ENCODE measurements at regions not wholly inside any gene's neighbourhood (a gene's known extent, or its start where the extent isn't known, plus 50 kb on each side); places are given as distances from the start of the nearest gene placed in this dataset.

DNA sequence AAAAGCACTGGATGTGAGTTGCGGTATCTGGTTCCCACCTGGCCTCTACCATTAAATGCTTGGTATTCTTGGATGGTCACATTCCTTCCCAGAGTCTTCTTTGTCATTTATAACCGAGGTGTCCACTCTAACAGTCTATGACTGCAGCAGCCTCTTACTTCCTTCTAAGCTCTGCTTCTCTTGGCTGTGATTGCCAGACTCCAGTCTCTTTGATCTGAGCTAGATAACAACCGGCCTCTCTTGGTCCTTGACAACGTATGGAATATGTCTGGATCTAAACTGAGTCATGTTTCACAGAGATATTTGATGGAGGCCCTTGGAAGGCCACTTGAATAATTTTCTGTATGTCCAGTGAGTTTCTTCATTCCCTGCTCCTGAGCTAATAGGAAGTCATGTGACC is 141.6 kb upstream of the TENM4 start:
- Histone ChIP-seq H2AFZ (ENCODE audit: low read length) (no peak overlapping the region), H3K4me2 (ENCODE audit: low read length) (no peak overlapping the region), H4K20me1 (ENCODE audit: insufficient read depth, low read length) (no peaks in the 10 kb centered on the region), H3K9me3 (ENCODE audit: low read length) (no peaks in the 10 kb centered on the region), H3K4me1 (ENCODE audit: insufficient read depth, low read length, severe bottlenecking) (no peaks in the 10 kb centered on the region), H3K4me3 (ENCODE audit: low read depth, low read length, poor library complexity, severe bottlenecking) (no peak overlapping the region), H3K27ac (ENCODE audit: low read depth, low read length, poor library complexity, severe bottlenecking) (no peak overlapping the region), H3F3A (ENCODE audit: insufficient read depth, low read length) (no peaks in the 10 kb centered on the region), H3K79me2 (ENCODE audit: insufficient read depth, low read length) (no peaks in the 10 kb centered on the region), H3K36me3 (ENCODE audit: insufficient read depth, low read length) (no peaks in the 10 kb centered on the region), H3K9ac (ENCODE audit: low read length) (no peak overlapping the region), H3K9me2 (ENCODE audit: low read depth, low read length) (no peaks in the 10 kb centered on the region), H3K27me3 (ENCODE audit: insufficient read depth, low read length) (no peaks in the 10 kb centered on the region)
- TF ChIP-seq CTCF (IDR thresholded peaks at IDR 0.05; ENCODE audit: low read length) (no peak), EZH2 (IDR thresholded peaks at IDR 0.05; ENCODE audit: borderline replicate concordance, low read length) (no peak)

GRCh38 chr11:79579063-79579462 is 138.2 kb upstream of the TENM4 start:
- TF ChIP-seq CTCF (IDR thresholded peaks at IDR 0.05; ENCODE audit: low read length) (no peak), EZH2 (IDR thresholded peaks at IDR 0.05; ENCODE audit: borderline replicate concordance, low read length) (no peak)
- no peaks in the 10 kb centered on the region for H3K27me3 ChIP-seq (ENCODE audit: insufficient read depth, low read length)
- H3K9me2 ChIP-seq (ENCODE audit: low read depth, low read length), result no peaks in the 10 kb centered on the region
- H4K20me1 ChIP-seq (ENCODE audit: insufficient read depth, low read length), result no peaks in the 10 kb centered on the region
- no peak overlapping the region for H3K9ac ChIP-seq (ENCODE audit: low read length)
- no peak overlapping the region for H3K4me3 ChIP-seq (ENCODE audit: low read depth, low read length, poor library complexity, severe bottlenecking)
- H3K36me3 ChIP-seq (ENCODE audit: insufficient read depth, low read length), result no peaks in the 10 kb centered on the region
- H3F3A ChIP-seq (ENCODE audit: insufficient read depth, low read length), result no peaks in the 10 kb centered on the region
- no peak overlapping the region for H2AFZ ChIP-seq (ENCODE audit: low read length)
- no peak overlapping the region for H3K4me2 ChIP-seq (ENCODE audit: low read length)
- no peaks in the 10 kb centered on the region for H3K79me2 ChIP-seq (ENCODE audit: insufficient read depth, low read length)
- H3K9me3 ChIP-seq (ENCODE audit: low read length), result no peaks in the 10 kb centered on the region
- no peak overlapping the region for H3K27ac ChIP-seq (ENCODE audit: low read depth, low read length, poor library complexity, severe bottlenecking)
- no peaks in the 10 kb centered on the region for H3K4me1 ChIP-seq (ENCODE audit: insufficient read depth, low read length, severe bottlenecking)

DNA sequence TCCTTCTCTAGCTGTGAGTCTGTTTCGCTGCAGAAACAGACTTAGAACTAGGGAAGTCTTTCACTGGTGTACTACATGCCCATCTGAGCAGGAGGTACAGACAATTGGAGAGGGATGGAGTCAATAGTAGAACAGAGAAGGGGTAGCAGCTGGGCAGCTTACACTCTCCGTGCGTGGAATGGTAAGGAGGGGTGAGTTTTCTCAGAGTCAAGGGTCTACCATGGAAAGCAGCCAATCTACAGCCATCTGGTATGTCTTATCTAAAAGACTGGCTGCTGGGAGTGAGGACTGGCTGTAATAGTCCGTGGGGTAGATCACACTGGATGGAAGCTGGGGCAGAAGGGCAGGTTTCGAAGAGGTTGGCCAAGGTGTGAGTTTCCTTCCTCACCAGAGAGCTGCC is 137.3 kb upstream of the TENM4 start:
- no peaks in the 10 kb centered on the region for H3K9me2 ChIP-seq (ENCODE audit: low read depth, low read length)
- H3K9me3 ChIP-seq (ENCODE audit: low read length), result no peaks in the 10 kb centered on the region
- H3K4me1 ChIP-seq (ENCODE audit: insufficient read depth, low read length, severe bottlenecking), result no peaks in the 10 kb centered on the region
- TF ChIP-seq CTCF (IDR thresholded peaks at IDR 0.05; ENCODE audit: low read length) (no peak), EZH2 (IDR thresholded peaks at IDR 0.05; ENCODE audit: borderline replicate concordance, low read length) (no peak)
- no peak overlapping the region for H2AFZ ChIP-seq (ENCODE audit: low read length)
- H3K79me2 ChIP-seq (ENCODE audit: insufficient read depth, low read length), result no peaks in the 10 kb centered on the region
- H3K4me2 ChIP-seq (ENCODE audit: low read length), result no peak overlapping the region
- H3K27ac ChIP-seq (ENCODE audit: low read depth, low read length, poor library complexity, severe bottlenecking), result no peak overlapping the region
- H3K36me3 ChIP-seq (ENCODE audit: insufficient read depth, low read length), result no peaks in the 10 kb centered on the region
- no peak overlapping the region for H3K4me3 ChIP-seq (ENCODE audit: low read depth, low read length, poor library complexity, severe bottlenecking)
- no peaks in the 10 kb centered on the region for H3K27me3 ChIP-seq (ENCODE audit: insufficient read depth, low read length)
- H3K9ac ChIP-seq (ENCODE audit: low read length), result no peak overlapping the region
- H4K20me1 ChIP-seq (ENCODE audit: insufficient read depth, low read length), result no peaks in the 10 kb centered on the region
- H3F3A ChIP-seq (ENCODE audit: insufficient read depth, low read length), result no peaks in the 10 kb centered on the region

All from OCI-LY1 (cell line).